ENCODE measurements at regions not wholly inside any gene's neighbourhood (a gene's known extent, or its start where the extent isn't known, plus 50 kb on each side); places are given as distances from the start of the nearest gene placed in this dataset.

GRCh38 chr20:48556956-48557355 is 270.8 kb downstream of the PREX1 start:
- Histone ChIP-seq H3K9ac (no peak overlapping the region), H3K27me3 (no peaks in the 10 kb centered on the region), H3K4me2 (no peak overlapping the region), H4K20me1 (no peaks in the 10 kb centered on the region), H3K4me3 (no peak overlapping the region), H3K9me3 (replicated peaks in 1 of 11) (no peaks in the 10 kb centered on the region), H3K27ac (no peak overlapping the region), H3K36me3 (no peaks in the 10 kb centered on the region), H3K4me1 (no peaks in the 10 kb centered on the region; a peak in 1 of 20 replicates)
- TF ChIP-seq Cebpa-rat (IDR thresholded peaks at IDR 0.05) = no peak

GRCh38 chr20:48552550-48552949 is 275.2 kb downstream of the PREX1 start:
- no peak overlapping the region for H3K4me2 ChIP-seq
- H3K36me3 ChIP-seq = no peaks in the 10 kb centered on the region
- no peaks in the 10 kb centered on the region for H3K27me3 ChIP-seq
- H3K4me3 ChIP-seq = no peak overlapping the region
- no peak overlapping the region for H3K27ac ChIP-seq
- TF ChIP-seq Cebpa-rat (IDR thresholded peaks at IDR 0.05) = no peak
- H3K4me1 ChIP-seq = peaks cover 0 to 6% (median 0%) of the 10 kb centered on the region in 10 experiments; a peak in 2 of 20 replicates
- H3K9ac ChIP-seq = no peak overlapping the region
- H3K9me3 ChIP-seq (replicated peaks in 1 of 11) = no peaks in the 10 kb centered on the region
- no peaks in the 10 kb centered on the region for H4K20me1 ChIP-seq

- H3K36me3 ChIP-seq = no peaks in the 10 kb centered on the region
- no peak for TF ChIP-seq Cebpa-rat (IDR thresholded peaks at IDR 0.05)
- H3K27ac ChIP-seq = no peak overlapping the region
- no peak overlapping the region for H3K4me3 ChIP-seq
- H3K4me2 ChIP-seq = no peak overlapping the region
- peaks cover 0 to 6% (median 0%) of the 10 kb centered on the region in 10 experiments; a peak in 3 of 20 replicates for H3K4me1 ChIP-seq
- no peaks in the 10 kb centered on the region for H3K27me3 ChIP-seq
- no peaks in the 10 kb centered on the region for H3K9me3 ChIP-seq (replicated peaks in 1 of 11)
- no peak overlapping the region for H3K9ac ChIP-seq
- H4K20me1 ChIP-seq = no peaks in the 10 kb centered on the region
Observed at GRCh38 chr20:48550814-48551213, 277.0 kb downstream of the PREX1 start.

- Histone ChIP-seq H3K9ac (no peak overlapping the region), H3K27me3 (no peaks in the 10 kb centered on the region)
- no peak for TF ChIP-seq Cebpa-rat (IDR thresholded peaks at IDR 0.05)
Observed at GRCh38 chr20:48547664-48548063, 280.1 kb downstream of the PREX1 start.

GRCh38 chr20:48544402-48545339 is 283.1 kb downstream of the PREX1 start:
- peaks cover 10 to 18% (median 14%) of the 10 kb centered on the region in 11 experiments; a peak in 20 of 22 replicates for H3K9me3 ChIP-seq (replicated peaks in 1 of 11)
- H3K27ac ChIP-seq = no peak overlapping the region
- peak overlapping the region in 8 of 11 experiments; percentile 45 to 71 (median 54); a peak in 14 of 22 replicates for H3K4me2 ChIP-seq
- H3K4me3 ChIP-seq = no peak overlapping the region
- H3K36me3 ChIP-seq = no peaks in the 10 kb centered on the region
- no peak for TF ChIP-seq Cebpa-rat (IDR thresholded peaks at IDR 0.05)
- H3K4me1 ChIP-seq = peaks cover 0 to 52% (median 41%) of the 10 kb centered on the region in 10 experiments; a peak in 15 of 20 replicates
- no peaks in the 10 kb centered on the region for H3K27me3 ChIP-seq
- no peak overlapping the region for H3K9ac ChIP-seq
- H4K20me1 ChIP-seq = no peaks in the 10 kb centered on the region

More at GRCh38 chr20:48547664-48548063, 280.1 kb downstream of the PREX1 start:
- Histone ChIP-seq H3K9me3 (replicated peaks in 1 of 11) (peaks cover 6 to 14% (median 9%) of the 10 kb centered on the region in 11 experiments; a peak in 20 of 22 replicates), H3K4me2 (no peak overlapping the region), H3K4me3 (no peak overlapping the region), H3K27ac (no peak overlapping the region), H3K4me1 (peaks cover 0 to 35% (median 26%) of the 10 kb centered on the region in 10 experiments; a peak in 15 of 20 replicates), H4K20me1 (no peaks in the 10 kb centered on the region), H3K36me3 (no peaks in the 10 kb centered on the region)

GRCh38 chr20:48541581-48542071 is 286.2 kb downstream of the PREX1 start:
- Histone ChIP-seq H3K4me2 (peak overlapping the region in 9 of 11 experiments; percentile 10 to 76 (median 62); a peak in 17 of 22 replicates), H3K9me3 (replicated peaks in 1 of 11) (peaks cover 10 to 18% (median 14%) of the 10 kb centered on the region in 11 experiments; a peak in 20 of 22 replicates), H3K9ac (no peak overlapping the region), H4K20me1 (no peaks in the 10 kb centered on the region), H3K4me3 (no peak overlapping the region), H3K27me3 (no peaks in the 10 kb centered on the region), H3K4me1 (peaks cover 0 to 48% (median 41%) of the 10 kb centered on the region in 10 experiments; a peak in 15 of 20 replicates), H3K27ac (no peak overlapping the region), H3K36me3 (no peaks in the 10 kb centered on the region)
- no peak for TF ChIP-seq Cebpa-rat (IDR thresholded peaks at IDR 0.05)

DNA sequence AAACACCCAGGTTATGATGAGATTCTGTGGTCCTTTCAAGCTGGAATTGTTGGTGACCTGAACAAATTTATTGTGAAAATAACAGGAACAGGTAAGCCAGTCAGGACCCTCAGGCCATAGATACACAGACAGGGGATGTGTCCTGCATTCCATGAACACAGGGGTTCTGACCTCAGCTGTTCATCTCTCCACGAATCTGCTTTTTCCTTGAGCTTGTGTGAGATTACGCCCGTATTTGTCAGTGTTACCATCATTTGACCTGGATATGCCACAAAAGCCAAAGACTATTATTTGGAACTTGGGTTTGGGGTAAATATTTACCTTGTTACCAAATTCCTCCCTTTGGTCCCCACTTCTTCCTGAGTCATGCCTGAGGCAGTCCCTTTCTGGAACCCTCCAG is 288.9 kb downstream of the PREX1 start:
- H3K9ac ChIP-seq = no peak overlapping the region
- no peak overlapping the region for H3K27ac ChIP-seq
- no peak overlapping the region for H3K4me2 ChIP-seq
- H3K9me3 ChIP-seq (replicated peaks in 1 of 11) = peaks cover 10 to 16% (median 14%) of the 10 kb centered on the region in 11 experiments; a peak in 20 of 22 replicates
- H3K4me1 ChIP-seq = peaks cover 0 to 47% (median 34%) of the 10 kb centered on the region in 10 experiments; a peak in 15 of 20 replicates
- H3K4me3 ChIP-seq = no peak overlapping the region
- TF ChIP-seq Cebpa-rat (IDR thresholded peaks at IDR 0.05) = no peak
- H4K20me1 ChIP-seq = no peaks in the 10 kb centered on the region
- H3K27me3 ChIP-seq = no peaks in the 10 kb centered on the region
- H3K36me3 ChIP-seq = no peaks in the 10 kb centered on the region

- Histone ChIP-seq H4K20me1 (no peaks in the 10 kb centered on the region), H3K4me2 (no peak overlapping the region), H3K27ac (no peak overlapping the region)
Observed at GRCh38 chr20:48538058-48538825, 289.6 kb downstream of the PREX1 start.

DNA sequence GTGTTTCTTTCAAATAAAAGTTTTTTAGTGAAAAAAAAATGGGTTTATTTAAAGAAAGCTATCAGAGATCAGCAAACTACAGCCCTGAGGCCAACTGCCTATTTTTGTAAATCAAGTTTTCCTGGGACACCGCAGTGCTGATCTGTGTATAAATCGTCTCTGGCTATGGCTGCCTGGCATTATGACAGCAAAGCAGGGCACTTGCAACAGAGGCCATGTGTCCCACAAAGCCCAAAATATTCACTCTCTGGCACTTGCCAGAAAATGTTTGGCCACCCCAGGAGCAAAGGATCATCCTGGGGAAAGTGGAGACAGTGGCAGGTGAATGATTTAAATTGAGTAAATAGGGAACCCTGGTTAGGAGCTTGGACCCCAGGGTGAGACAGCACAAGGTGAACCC is 291.6 kb downstream of the PREX1 start:
- Histone ChIP-seq H4K20me1 (no peaks in the 10 kb centered on the region), H3K27ac (no peak overlapping the region), H3K36me3 (no peaks in the 10 kb centered on the region), H3K4me3 (no peak overlapping the region), H3K4me1 (peaks cover 0 to 43% (median 22%) of the 10 kb centered on the region in 10 experiments; a peak in 15 of 20 replicates), H3K9me3 (replicated peaks in 1 of 11) (no peaks in the 10 kb centered on the region), H3K9ac (no peak overlapping the region), H3K27me3 (no peaks in the 10 kb centered on the region), H3K4me2 (no peak overlapping the region)
- TF ChIP-seq Cebpa-rat (IDR thresholded peaks at IDR 0.05) = no peak

More at GRCh38 chr20:48538058-48538825, 289.6 kb downstream of the PREX1 start:
- Histone ChIP-seq H3K27me3 (no peaks in the 10 kb centered on the region), H3K36me3 (no peaks in the 10 kb centered on the region), H3K9me3 (replicated peaks in 1 of 11) (peaks cover 10 to 12% (median 11%) of the 10 kb centered on the region in 11 experiments; a peak in 20 of 22 replicates), H3K4me3 (no peak overlapping the region), H3K4me1 (peaks cover 0 to 46% (median 29%) of the 10 kb centered on the region in 10 experiments; a peak in 15 of 20 replicates), H3K9ac (no peak overlapping the region)
- no peak for TF ChIP-seq Cebpa-rat (IDR thresholded peaks at IDR 0.05)

All from BLaER1 treated with 17β-estradiol and CSF1 and Interleukin-3, amounts not matched to agents 10 nM and 100 nM (cell line).